H54 (cell line): ENCODE measurements at regions not wholly inside any gene's neighbourhood (a gene's known extent, or its start where the extent isn't known, plus 50 kb on each side); places are given as distances from the start of the nearest gene placed in this dataset.

Experiments
- DNase-seq: peaks from one replicate; pipeline ENCODE4 v3.0.0; 2011; ENCODE audit warnings: low spot score, mixed read lengths; ENCODE audit not compliant: insufficient read length
- FAIRE-seq: peaks from 3 replicates; lab custom pipeline; 2011; peaks lifted over from hg19 to GRCh38; lab: Jason Lieb, UNC
- POLR2A ChIP-seq: IDR thresholded peaks from 2 replicates; pipeline ENCODE4 v1.6.1; 2011; ENCODE audit warnings: low read depth, mild to moderate bottlenecking, low read length

- no peak for DNase-seq
- no peak for FAIRE-seq
- no peak for TF ChIP-seq POLR2A
These were observed 53.0 kb upstream of the RAB18 start for GRCh38 chr10:27451054-27451453.

GRCh38 chr10:27450225-27450624 lies 53.9 kb upstream of the RAB18 start:
- FAIRE-seq, result no peak
- no peak for DNase-seq
- no peak for TF ChIP-seq POLR2A

- FAIRE-seq (no peak), DNase-seq (no peak)
- no peak for TF ChIP-seq POLR2A
These were observed 54.5 kb upstream of the RAB18 start for GRCh38 chr10:27449571-27449970.

- no peak for TF ChIP-seq POLR2A
- peak; percentile 98 for FAIRE-seq
- DNase-seq, result peak; percentile 47
These were observed 55.2 kb upstream of the RAB18 start for GRCh38 chr10:27448921-27449320.

- DNase-seq, result no peak
- no peak for FAIRE-seq
- TF ChIP-seq POLR2A, result no peak
These were observed 56.6 kb upstream of the RAB18 start for GRCh38 chr10:27447540-27447939.

- DNase-seq (no peak), FAIRE-seq (peak; percentile 71)
- TF ChIP-seq POLR2A, result no peak
These were observed 57.8 kb upstream of the RAB18 start for GRCh38 chr10:27446091-27446918.

GRCh38 chr10:27445070-27445469 lies 59.0 kb upstream of the RAB18 start:
- FAIRE-seq, result no peak
- TF ChIP-seq POLR2A, result no peak

GRCh38 chr10:27440478-27440877 lies 63.6 kb upstream of the RAB18 start:
- no peak for TF ChIP-seq POLR2A
- FAIRE-seq, result no peak
- no peak for DNase-seq

More at GRCh38 chr10:27445070-27445469, 59.0 kb upstream of the RAB18 start:
- no peak for DNase-seq

- FAIRE-seq, result no peak
- TF ChIP-seq POLR2A, result no peak
- no peak for DNase-seq
These were observed 64.1 kb upstream of the RAB18 start for GRCh38 chr10:27440021-27440420.

GRCh38 chr10:27439101-27439500 lies 65.0 kb upstream of the RAB18 start:
- TF ChIP-seq POLR2A, result no peak
- no peak for FAIRE-seq
- DNase-seq, result no peak

- no peak for TF ChIP-seq POLR2A
- DNase-seq (no peak), FAIRE-seq (no peak)
These were observed 66.3 kb upstream of the RAB18 start for GRCh38 chr10:27437775-27438174.

GRCh38 chr10:27436710-27437109 lies 67.4 kb upstream of the RAB18 start:
- FAIRE-seq (no peak), DNase-seq (no peak)
- no peak for TF ChIP-seq POLR2A

GRCh38 chr10:27433976-27434375 lies 70.1 kb upstream of the RAB18 start:
- no peak for DNase-seq
- FAIRE-seq, result no peak
- no peak for TF ChIP-seq POLR2A

- no peak for TF ChIP-seq POLR2A
- FAIRE-seq (no peak), DNase-seq (no peak)
These were observed 77.1 kb upstream of the RAB18 start for GRCh38 chr10:27426948-27427467.

GRCh38 chr10:27413831-27414348 lies 90.2 kb upstream of the RAB18 start:
- TF ChIP-seq POLR2A, result no peak
- DNase-seq (no peak), FAIRE-seq (no peak)
